Natural killer cell (primary cell): ENCODE measurements at regions not wholly inside any gene's neighbourhood (a gene's known extent, or its start where the extent isn't known, plus 50 kb on each side); places are given as distances from the start of the nearest gene placed in this dataset.

Experiments used
- ATAC-seq, 3 donors: fragments of 150-1000 bp in 2 of 3; fragments of 200-7000 bp in 1 of 3; cut with Tn5 transposase; 1 replicate in 1 of 3; 2 replicates in 2 of 3; pipeline ENCODE4 v1.10.0; 2021; ENCODE audit warnings: mild to moderate bottlenecking in 2 of 3, moderate library complexity in 2 of 3
- DNase-seq, 2 donors: peaks; one replicate each; pipeline versions ENCODE4 v3.0.0 to v3.0.0-alpha.2; 2013 to 2021; ENCODE audit warnings: mixed read lengths in 1 of 2
- H3K27ac ChIP-seq: one replicate; pipeline ENCODE4 v1.5.1; 2013; ENCODE audit warnings: mild to moderate bottlenecking, low read length
- H3K27me3 ChIP-seq: one replicate; pipeline ENCODE4 v1.6.1; 2013; ENCODE audit warnings: low read length; ENCODE audit not compliant: control insufficient read depth, insufficient read depth
- H3K36me3 ChIP-seq: one replicate; pipeline ENCODE4 v1.6.1; 2013; ENCODE audit warnings: low read length; ENCODE audit not compliant: control insufficient read depth, insufficient read depth
- H3K4me1 ChIP-seq: one replicate; pipeline ENCODE4 v1.6.1; 2013; ENCODE audit warnings: low read length; ENCODE audit not compliant: control insufficient read depth, insufficient read depth
- H3K4me3 ChIP-seq: one replicate; pipeline ENCODE4 v1.5.1; 2013; ENCODE audit warnings: low read length
- H3K9me3 ChIP-seq: one replicate; pipeline ENCODE4 v1.6.1; 2013; ENCODE audit warnings: low read length; ENCODE audit not compliant: control insufficient read depth, insufficient read depth
- H3K27ac Mint-ChIP-seq, 2 donors: one replicate each; pipeline ENCODE4 v1.8.0; 2022; ENCODE audit warnings: mild to moderate bottlenecking in 2 of 2, mixed read lengths in 2 of 2, moderate library complexity in 1 of 2
- H3K27me3 Mint-ChIP-seq, 2 donors: one replicate each; pipeline ENCODE4 v1.8.0; 2022; ENCODE audit warnings: low read depth in 2 of 2, mixed read lengths in 2 of 2
- H3K36me3 Mint-ChIP-seq: one replicate; pipeline ENCODE4 v1.8.0; 2022; ENCODE audit warnings: mixed read lengths
- H3K4me1 Mint-ChIP-seq, 2 donors: one replicate each; pipeline ENCODE4 v1.8.0; 2022; ENCODE audit warnings: mixed read lengths in 2 of 2
- H3K4me3 Mint-ChIP-seq: one replicate; pipeline ENCODE4 v1.8.0; 2022; ENCODE audit warnings: mild to moderate bottlenecking, moderate library complexity, mixed read lengths
- H3K9me3 Mint-ChIP-seq, 2 donors: one replicate each; pipeline ENCODE4 v1.8.0; 2022; ENCODE audit warnings: mixed read lengths in 2 of 2
- CTCF ChIP-seq: fragments of 200-600 bp; IDR thresholded peaks from one replicate; pipeline ENCODE4 v1.8.0; 2022; ENCODE audit warnings: antibody characterized with exemption
- WGBS: methylation state at CpG from one replicate; pipeline ENCODE4 v1.1.7; 2013; ENCODE audit warnings: missing lambda C conversion rate; ENCODE audit not compliant: insufficient coverage; 5-methylcytosine and 5-hydroxymethylcytosine counted together
- intact Hi-C: fragments of 100-400 bp; cut with micrococcal nuclease; formaldehyde crosslinking; loops from one replicate; pipeline ENCODE4 v1.14.2; 2022

- no peak for ATAC-seq
- intact Hi-C loops = no loop called here
- no peaks in the 10 kb centered on the region for H3K27me3 Mint-ChIP-seq
- Histone ChIP-seq H3K9me3 (peaks cover 9% of the 10 kb centered on the region), H3K27me3 (no peaks in the 10 kb centered on the region), H3K4me1 (no peaks in the 10 kb centered on the region), H3K27ac (no peak overlapping the region), H3K4me3 (no peak overlapping the region), H3K36me3 (no peaks in the 10 kb centered on the region)
- TF ChIP-seq CTCF = no peak
- no peak overlapping the region for H3K27ac Mint-ChIP-seq
- H3K36me3 Mint-ChIP-seq = no peaks in the 10 kb centered on the region
- no peaks in the 10 kb centered on the region for H3K4me1 Mint-ChIP-seq
- DNase-seq = no peak
- WGBS = 69% methylated on average over 3 of the region's 4 CpGs
- no peak overlapping the region for H3K4me3 Mint-ChIP-seq
- H3K9me3 Mint-ChIP-seq = peaks cover 10 to 15% of the 10 kb centered on the region in 2 donors
Observed at GRCh38 chr5:4575608-4576007, 564.5 kb upstream of the ADAMTS16 start.

GRCh38 chr5:4576161-4576748 is 563.9 kb upstream of the ADAMTS16 start:
- Histone ChIP-seq H3K4me1 (no peaks in the 10 kb centered on the region), H3K9me3 (peaks cover 9% of the 10 kb centered on the region), H3K36me3 (no peaks in the 10 kb centered on the region), H3K27ac (no peak overlapping the region), H3K4me3 (no peak overlapping the region), H3K27me3 (no peaks in the 10 kb centered on the region)
- intact Hi-C loops = no loop called here
- 82% methylated on average over 2 of the region's 4 CpGs for WGBS
- Mint-ChIP-seq H3K4me1 (no peaks in the 10 kb centered on the region), H3K27ac (no peak overlapping the region), H3K4me3 (no peak overlapping the region), H3K36me3 (no peaks in the 10 kb centered on the region), H3K27me3 (no peaks in the 10 kb centered on the region), H3K9me3 (peaks cover 12 to 15% of the 10 kb centered on the region in 2 donors)
- TF ChIP-seq CTCF = no peak
- DNase-seq = no peak
- no peak for ATAC-seq

- H3K27me3 Mint-ChIP-seq = no peaks in the 10 kb centered on the region
- TF ChIP-seq CTCF = no peak
Observed at GRCh38 chr5:4576908-4577307, 563.2 kb upstream of the ADAMTS16 start.

GRCh38 chr5:4579679-4580078 is 560.5 kb upstream of the ADAMTS16 start:
- Mint-ChIP-seq H3K9me3 (peaks cover 9 to 10% of the 10 kb centered on the region in 2 donors), H3K36me3 (no peaks in the 10 kb centered on the region), H3K4me1 (no peaks in the 10 kb centered on the region), H3K27me3 (no peaks in the 10 kb centered on the region), H3K4me3 (no peak overlapping the region), H3K27ac (no peak overlapping the region)
- intact Hi-C loops = no loop called here
- WGBS = 88% methylated on average over 7 of the region's 7 CpGs
- DNase-seq (no peak), ATAC-seq (no peak)
- Histone ChIP-seq H3K4me1 (no peaks in the 10 kb centered on the region), H3K27me3 (no peaks in the 10 kb centered on the region), H3K9me3 (peaks cover 5% of the 10 kb centered on the region), H3K4me3 (no peak overlapping the region), H3K27ac (no peak overlapping the region), H3K36me3 (no peaks in the 10 kb centered on the region)
- no peak for TF ChIP-seq CTCF

More at GRCh38 chr5:4576908-4577307, 563.2 kb upstream of the ADAMTS16 start:
- no peaks in the 10 kb centered on the region for H3K36me3 Mint-ChIP-seq
- Histone ChIP-seq H3K27ac (no peak overlapping the region), H3K36me3 (no peaks in the 10 kb centered on the region), H3K27me3 (no peaks in the 10 kb centered on the region), H3K9me3 (peaks cover 9% of the 10 kb centered on the region), H3K4me3 (no peak overlapping the region), H3K4me1 (no peaks in the 10 kb centered on the region)
- 81% methylated on average over 14 of the region's 14 CpGs for WGBS
- intact Hi-C loops = no loop called here
- H3K4me3 Mint-ChIP-seq = no peak overlapping the region
- no peak for ATAC-seq
- peaks cover 12 to 15% of the 10 kb centered on the region in 2 donors for H3K9me3 Mint-ChIP-seq
- DNase-seq = no peak
- no peaks in the 10 kb centered on the region for H3K4me1 Mint-ChIP-seq
- H3K27ac Mint-ChIP-seq = no peak overlapping the region
